CD14-positive monocyte (primary cell): ENCODE measurements at regions not wholly inside any gene's neighbourhood (a gene's known extent, or its start where the extent isn't known, plus 50 kb on each side); places are given as distances from the start of the nearest gene placed in this dataset.

ENCODE experiments used
- DNase-seq, 3 donors: peaks; one replicate each; pipeline ENCODE4 v3.0.0-alpha.2; 2011 to 2022
- H2AFZ ChIP-seq: 2 replicates; pipeline ENCODE4 v1.6.0; 2012; ENCODE audit warnings: mild to moderate bottlenecking, low read depth, low read length, inconsistent platforms; ENCODE audit not compliant: insufficient read depth, poor library complexity, severe bottlenecking
- H3K27ac ChIP-seq, 2 donors: 1 replicate in 1 of 2; 2 replicates in 1 of 2; pipeline ENCODE4 v1.5.1; 2012 to 2013; ENCODE audit warnings: low read length in 2 of 2, control low read depth in 1 of 2, inconsistent platforms in 1 of 2, low read depth in 1 of 2, mild to moderate bottlenecking in 1 of 2
- H3K27me3 ChIP-seq, 2 donors: one replicate each; pipeline versions ENCODE4 v1.6.0 to v1.6.1; 2011 to 2013; ENCODE audit warnings: low read length in 2 of 2; ENCODE audit not compliant: control insufficient read depth in 2 of 2, insufficient read depth in 2 of 2
- H3K36me3 ChIP-seq, 2 donors: replicated peaks in 1 of 2; 1 replicate in 1 of 2; 2 replicates in 1 of 2; pipeline versions ENCODE4 v1.5.1 to v1.6.1; 2012 to 2013; ENCODE audit warnings: low read length in 2 of 2, control low read depth in 1 of 2, inconsistent platforms in 1 of 2, mild to moderate bottlenecking in 1 of 2; ENCODE audit not compliant: insufficient read depth in 2 of 2, control insufficient read depth in 1 of 2
- H3K4me1 ChIP-seq, 2 donors: 1 replicate in 1 of 2; 2 replicates in 1 of 2; pipeline versions ENCODE4 v1.5.1 to v1.6.1; 2012 to 2013; ENCODE audit warnings: low read length in 2 of 2, control low read depth in 1 of 2, inconsistent platforms in 1 of 2, mild to moderate bottlenecking in 1 of 2, moderate library complexity in 1 of 2; ENCODE audit not compliant: insufficient read depth in 2 of 2, control insufficient read depth in 1 of 2
- H3K4me2 ChIP-seq: replicated peaks from 2 replicates; pipeline ENCODE3; 2012; ENCODE audit warnings: low read length, moderate library complexity, mild to moderate bottlenecking; ENCODE audit not compliant: poor library complexity, severe bottlenecking; ENCODE audit errors: extremely low read depth
- H3K4me3 ChIP-seq, 3 experiments: fragments of 200-600 bp in 1 of 3; sonication (generic) in 1 of 3; replicated peaks in 1 of 3; 1 replicate in 2 of 3; 2 replicates in 1 of 3; pipeline ENCODE4 v1.5.1; 2011 to 2013; ENCODE audit warnings: low read length in 3 of 3, mild to moderate bottlenecking in 3 of 3, control low read depth in 2 of 3, low read depth in 2 of 3, inconsistent platforms in 1 of 3, moderate library complexity in 1 of 3
- H3K79me2 ChIP-seq: 2 replicates; pipeline ENCODE4 v1.6.0; 2012; ENCODE audit warnings: mild to moderate bottlenecking, control low read depth, inconsistent platforms, low read length, moderate library complexity; ENCODE audit not compliant: insufficient read depth
- H3K9ac ChIP-seq: 2 replicates; pipeline ENCODE4 v1.6.0; 2017; ENCODE audit warnings: low read length, mild to moderate bottlenecking; ENCODE audit not compliant: insufficient read depth, poor library complexity, severe bottlenecking
- H3K9me3 ChIP-seq, 2 donors: replicated peaks in 1 of 2; 1 replicate in 1 of 2; 2 replicates in 1 of 2; pipeline versions ENCODE4 v1.5.1 to v1.6.1; 2012 to 2013; ENCODE audit warnings: low read length in 2 of 2, control low read depth in 1 of 2; ENCODE audit not compliant: control insufficient read depth in 1 of 2, insufficient read depth in 1 of 2
- H4K20me1 ChIP-seq: 2 replicates; pipeline ENCODE4 v1.6.0; 2012; ENCODE audit warnings: mild to moderate bottlenecking, low read length, control low read depth, moderate library complexity; ENCODE audit not compliant: insufficient read depth
- H3K27ac Mint-ChIP-seq, 7 donors: one replicate each; pipeline ENCODE4 v1.8.0; 2020; ENCODE audit warnings: mild to moderate bottlenecking in 7 of 7, mixed read lengths in 7 of 7, moderate library complexity in 6 of 7, inconsistent platforms in 2 of 7
- H3K27me3 Mint-ChIP-seq, 3 donors: one replicate each; pipeline ENCODE4 v1.8.0; 2021 to 2022; ENCODE audit warnings: low read depth in 3 of 3, mild to moderate bottlenecking in 3 of 3, mixed read lengths in 3 of 3, moderate library complexity in 3 of 3, inconsistent platforms in 1 of 3
- H3K36me3 Mint-ChIP-seq, 2 donors: one replicate each; pipeline ENCODE4 v1.8.0; 2020; ENCODE audit warnings: mixed read lengths in 2 of 2, inconsistent platforms in 1 of 2, mild to moderate bottlenecking in 1 of 2
- H3K4me1 Mint-ChIP-seq: one replicate; pipeline ENCODE4 v1.8.0; 2020; ENCODE audit warnings: mild to moderate bottlenecking, mixed read lengths
- H3K4me3 Mint-ChIP-seq, 2 donors: one replicate each; pipeline ENCODE4 v1.8.0; 2020; ENCODE audit warnings: mild to moderate bottlenecking in 2 of 2, mixed read lengths in 2 of 2, moderate library complexity in 1 of 2
- H3K9me3 Mint-ChIP-seq, 7 donors: one replicate each; pipeline ENCODE4 v1.8.0; 2020 to 2022; ENCODE audit warnings: mixed read lengths in 7 of 7, mild to moderate bottlenecking in 6 of 7, moderate library complexity in 6 of 7, inconsistent platforms in 2 of 7
- CTCF ChIP-seq: fragments of 200-600 bp; IDR thresholded peaks from one replicate; pipeline ENCODE4 v1.8.0; 2022; ENCODE audit warnings: antibody characterized with exemption, mild to moderate bottlenecking
- WGBS: methylation state at CpG from one replicate; pipeline ENCODE4 v1.1.5; 2013; ENCODE audit warnings: missing lambda C conversion rate; ENCODE audit not compliant: insufficient coverage; 5-methylcytosine and 5-hydroxymethylcytosine counted together
- intact Hi-C, 2 donors: fragments of 100-400 bp; cut with micrococcal nuclease; formaldehyde crosslinking; loops; one replicate each; pipeline versions ENCODE4 v1.15.0 to v1.15.1; 2023

- no peak for DNase-seq
- Histone ChIP-seq H3K9ac (no peak overlapping the region), H3K36me3 (no peaks in the 10 kb centered on the region), H3K4me2 (no peak overlapping the region), H3K27ac (no peak overlapping the region), H3K9me3 (no peaks in the 10 kb centered on the region), H3K27me3 (no peaks in the 10 kb centered on the region), H4K20me1 (no peaks in the 10 kb centered on the region), H3K4me3 (no peak overlapping the region), H2AFZ (no peak overlapping the region), H3K4me1 (no peaks in the 10 kb centered on the region), H3K79me2 (no peaks in the 10 kb centered on the region)
- no CpG with 5 or more reads among the region's 3 CpGs for WGBS
- no peaks in the 10 kb centered on the region for H3K4me1 Mint-ChIP-seq
- intact Hi-C loops: no loop called here
- H3K4me3 Mint-ChIP-seq: no peak overlapping the region
- H3K27ac Mint-ChIP-seq: no peak overlapping the region
- no peaks in the 10 kb centered on the region for H3K36me3 Mint-ChIP-seq
- peaks cover 1 to 8% (median 5%) of the 10 kb centered on the region in 7 donors for H3K9me3 Mint-ChIP-seq
- H3K27me3 Mint-ChIP-seq: peaks cover 0 to 4% (median 2%) of the 10 kb centered on the region in 3 donors
- no peak for TF ChIP-seq CTCF
Observed at GRCh38 chr15:95979286-95979685, 351.2 kb upstream of the NR2F2 start.

- no peaks in the 10 kb centered on the region for H3K9me3 ChIP-seq
- no peaks in the 10 kb centered on the region for H4K20me1 ChIP-seq
- Mint-ChIP-seq H3K4me1 (no peaks in the 10 kb centered on the region), H3K27ac (no peak overlapping the region), H3K4me3 (no peak overlapping the region), H3K9me3 (peaks cover 0 to 7% (median 2%) of the 10 kb centered on the region in 7 donors), H3K36me3 (no peaks in the 10 kb centered on the region), H3K27me3 (peaks cover 0 to 5% (median 2%) of the 10 kb centered on the region in 3 donors)
- no peak overlapping the region for H3K27ac ChIP-seq
- TF ChIP-seq CTCF: no peak
- H3K4me3 ChIP-seq: no peak overlapping the region
- no peaks in the 10 kb centered on the region for H3K27me3 ChIP-seq
- H3K4me1 ChIP-seq: no peaks in the 10 kb centered on the region
- no peak overlapping the region for H3K4me2 ChIP-seq
- no peak overlapping the region for H3K9ac ChIP-seq
- intact Hi-C loops: no loop called here
- WGBS: 96% methylated on average over 2 of the region's 6 CpGs
- H3K36me3 ChIP-seq: no peaks in the 10 kb centered on the region
- no peak overlapping the region for H2AFZ ChIP-seq
- H3K79me2 ChIP-seq: no peaks in the 10 kb centered on the region
- no peak for DNase-seq
Observed at GRCh38 chr15:95981209-95981608, 349.3 kb upstream of the NR2F2 start.
